ENCODE measurements at regions not wholly inside any gene's neighbourhood (a gene's known extent, or its start where the extent isn't known, plus 50 kb on each side); places are given as distances from the start of the nearest gene placed in this dataset.
"Not testable (repeated sequence)": the region's sequence is repeated elsewhere in the genome, so short reads cannot be mapped to it uniquely, and the experiment has no call there.

DNA sequence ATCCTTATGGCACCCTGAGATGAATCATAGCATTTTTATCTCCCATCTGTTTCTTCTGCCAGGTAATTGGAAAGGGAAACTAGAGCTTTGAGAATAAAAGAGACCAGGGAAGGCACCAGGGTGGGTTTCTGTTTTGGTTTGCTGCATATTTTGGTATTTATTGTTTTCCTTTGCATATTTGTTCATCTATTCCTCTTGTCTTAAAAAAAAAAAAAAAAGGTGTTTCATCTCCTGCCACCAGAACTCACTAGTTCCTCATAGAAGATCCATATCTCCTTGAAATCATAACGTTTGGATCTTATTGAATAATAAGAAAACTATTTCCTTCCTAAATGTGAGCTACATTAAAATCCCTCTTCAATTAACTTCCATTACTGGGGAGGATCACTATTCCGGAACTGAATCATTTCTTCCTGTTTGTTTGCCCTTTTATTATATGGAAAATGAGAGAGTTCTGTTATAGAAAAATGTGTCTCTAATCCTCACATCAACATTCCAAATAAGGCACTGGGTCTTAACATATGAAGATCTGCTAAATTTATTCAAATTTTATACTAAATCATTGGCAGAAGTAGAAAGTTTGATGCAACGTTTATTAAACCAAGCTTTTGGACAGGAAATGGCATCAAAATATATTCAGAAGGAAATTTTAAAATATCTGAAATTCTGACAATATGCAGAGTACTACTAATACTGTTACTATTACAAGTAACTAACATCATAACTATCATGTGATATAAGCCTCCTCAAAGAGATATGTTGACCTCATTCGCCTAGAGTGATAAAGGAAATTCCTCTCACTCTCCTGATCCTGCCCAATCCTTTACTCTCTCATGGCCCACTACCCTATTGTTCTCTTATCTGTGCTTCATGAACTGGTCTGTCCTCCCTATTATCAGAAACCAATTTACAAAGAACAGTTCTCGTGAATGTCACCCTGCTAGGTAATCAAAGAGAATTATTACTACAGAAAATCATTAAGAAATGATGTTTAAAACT, 229.4 kb upstream of the RSPO3 start:
- TF ChIP-seq MYC (IDR thresholded peaks at IDR 0.05; ENCODE audit: low read depth, low read length) (no peak), POLR2A (IDR thresholded peaks at IDR 0.05; ENCODE audit: extremely low read depth, insufficient read length) (no peak), MAX (IDR thresholded peaks at IDR 0.05; ENCODE audit: low read depth, low read length) (no peak)
- TF ChIP-seq, protein P1, sequence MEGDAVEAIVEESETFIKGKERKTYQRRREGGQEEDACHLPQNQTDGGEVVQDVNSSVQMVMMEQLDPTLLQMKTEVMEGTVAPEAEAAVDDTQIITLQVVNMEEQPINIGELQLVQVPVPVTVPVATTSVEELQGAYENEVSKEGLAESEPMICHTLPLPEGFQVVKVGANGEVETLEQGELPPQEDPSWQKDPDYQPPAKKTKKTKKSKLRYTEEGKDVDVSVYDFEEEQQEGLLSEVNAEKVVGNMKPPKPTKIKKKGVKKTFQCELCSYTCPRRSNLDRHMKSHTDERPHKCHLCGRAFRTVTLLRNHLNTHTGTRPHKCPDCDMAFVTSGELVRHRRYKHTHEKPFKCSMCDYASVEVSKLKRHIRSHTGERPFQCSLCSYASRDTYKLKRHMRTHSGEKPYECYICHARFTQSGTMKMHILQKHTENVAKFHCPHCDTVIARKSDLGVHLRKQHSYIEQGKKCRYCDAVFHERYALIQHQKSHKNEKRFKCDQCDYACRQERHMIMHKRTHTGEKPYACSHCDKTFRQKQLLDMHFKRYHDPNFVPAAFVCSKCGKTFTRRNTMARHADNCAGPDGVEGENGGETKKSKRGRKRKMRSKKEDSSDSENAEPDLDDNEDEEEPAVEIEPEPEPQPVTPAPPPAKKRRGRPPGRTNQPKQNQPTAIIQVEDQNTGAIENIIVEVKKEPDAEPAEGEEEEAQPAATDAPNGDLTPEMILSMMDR (IDR thresholded peaks at IDR 0.05; ENCODE audit: low read depth, low read length), result no peak
- DNase-seq (ENCODE audit: low read depth), result no peak
- H3K4me3 ChIP-seq (ENCODE audit: low read depth, low read length), result no peak overlapping the region

GRCh38 chr6:126890055-126890454, 228.4 kb upstream of the RSPO3 start:
- no peak overlapping the region for H3K4me3 ChIP-seq (ENCODE audit: low read depth, low read length)
- DNase-seq (ENCODE audit: low read depth), result no peak
- TF ChIP-seq POLR2A (IDR thresholded peaks at IDR 0.05; ENCODE audit: extremely low read depth, insufficient read length) (no peak), MYC (IDR thresholded peaks at IDR 0.05; ENCODE audit: low read depth, low read length) (no peak), MAX (IDR thresholded peaks at IDR 0.05; ENCODE audit: low read depth, low read length) (no peak)
- TF ChIP-seq, protein P1 (IDR thresholded peaks at IDR 0.05; ENCODE audit: low read depth, low read length), result no peak

DNA sequence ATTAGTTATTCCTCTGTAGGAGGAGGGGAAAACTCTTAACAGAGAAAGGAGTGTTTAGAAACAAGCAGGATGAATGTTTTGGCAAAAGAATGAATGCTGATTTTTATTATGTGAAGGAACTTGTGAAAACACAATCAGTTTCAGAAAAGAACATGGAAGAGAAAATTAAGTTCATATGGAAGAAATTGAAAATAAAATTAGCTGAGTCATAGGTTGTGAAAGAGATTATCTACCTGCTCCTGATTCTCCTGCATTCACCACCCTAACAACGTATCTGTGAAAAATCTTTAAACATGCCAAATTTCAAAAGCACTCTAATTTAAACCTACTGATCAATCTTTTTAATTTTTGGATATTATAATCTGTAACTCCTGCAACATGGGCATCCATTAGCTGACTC, 227.3 kb upstream of the RSPO3 start:
- TF ChIP-seq, protein P1 (IDR thresholded peaks at IDR 0.05; ENCODE audit: low read depth, low read length), result no peak
- no peak for TF ChIP-seq MAX (IDR thresholded peaks at IDR 0.05; ENCODE audit: low read depth, low read length)
- DNase-seq (ENCODE audit: low read depth), result no peak
- H3K4me3 ChIP-seq (ENCODE audit: low read depth, low read length), result no peak overlapping the region

DNA sequence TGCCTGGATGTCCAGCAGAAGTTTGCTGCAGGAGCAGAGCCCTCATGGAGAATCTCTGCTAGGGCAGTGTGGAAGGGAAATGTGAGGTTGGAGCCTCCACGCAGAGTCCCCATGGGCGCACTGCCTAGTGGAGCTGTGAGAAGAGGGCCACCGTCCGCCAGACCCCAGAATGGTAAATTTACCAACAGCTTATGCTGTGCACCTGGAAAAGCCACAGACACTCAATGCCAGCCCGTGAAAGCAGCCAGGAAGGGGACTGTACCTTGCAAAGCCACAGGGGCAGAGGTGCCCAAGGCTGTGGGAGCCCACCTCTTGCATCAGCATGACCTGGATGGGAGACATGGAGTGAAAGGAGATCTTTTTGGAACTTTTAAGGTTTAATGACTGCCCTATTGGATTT, 225.6 kb upstream of the RSPO3 start:
- DNase-seq (ENCODE audit: low read depth), result not testable (repeated sequence)

DNA sequence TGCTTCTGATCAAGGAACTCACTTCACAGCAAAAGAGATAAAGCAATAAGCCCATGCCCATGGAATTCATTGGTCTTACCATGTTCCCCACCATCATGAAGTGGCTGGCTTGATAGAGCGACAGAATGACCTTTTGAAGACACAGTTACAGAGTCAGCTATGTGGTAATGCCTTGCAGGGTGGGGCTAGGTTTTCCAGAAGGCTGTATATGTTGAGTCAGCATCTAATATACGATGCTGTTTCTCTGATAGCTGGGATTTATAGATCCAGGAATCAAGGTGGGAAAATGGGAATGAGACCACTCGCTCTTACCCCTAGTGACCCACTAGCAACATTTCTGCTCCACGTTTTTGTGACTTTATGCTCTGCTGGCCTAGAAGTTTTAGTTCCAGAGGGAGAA, 220.7 kb upstream of the RSPO3 start:
- no peak overlapping the region for H3K4me3 ChIP-seq (ENCODE audit: low read depth, low read length)
- no peak for TF ChIP-seq MAX (IDR thresholded peaks at IDR 0.05; ENCODE audit: low read depth, low read length)
- TF ChIP-seq POLR2A (IDR thresholded peaks at IDR 0.05; ENCODE audit: extremely low read depth, insufficient read length), result no peak
- no peak for TF ChIP-seq MYC (IDR thresholded peaks at IDR 0.05; ENCODE audit: low read depth, low read length)
- TF ChIP-seq, protein P1 (IDR thresholded peaks at IDR 0.05; ENCODE audit: low read depth, low read length), result no peak
- no peak for DNase-seq (ENCODE audit: low read depth)

More for the DNA sequence above, 225.6 kb upstream of the RSPO3 start:
- not testable (repeated sequence) for H3K4me3 ChIP-seq (ENCODE audit: low read depth, low read length)

DNA sequence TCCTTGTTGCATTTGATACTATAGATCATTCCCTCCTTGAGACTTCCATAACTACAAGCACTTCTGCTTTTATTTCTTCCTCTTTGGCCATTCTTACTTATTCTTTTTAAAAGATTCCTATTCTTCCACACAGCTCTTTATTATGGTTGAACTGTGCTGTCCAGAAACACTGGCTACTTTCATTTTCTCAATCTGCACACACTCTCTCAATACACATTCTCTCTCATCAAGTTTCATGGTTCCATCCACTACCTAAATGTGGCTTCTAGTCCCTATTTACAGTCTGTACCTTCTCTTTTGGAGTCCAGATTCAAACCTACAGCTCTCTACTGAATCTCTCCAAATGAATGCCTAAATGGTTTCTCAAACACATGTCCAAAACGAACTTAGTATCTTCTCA, 214.3 kb upstream of the RSPO3 start:
- no peak overlapping the region for H3K4me3 ChIP-seq (ENCODE audit: low read depth, low read length)
- no peak for DNase-seq (ENCODE audit: low read depth)
- TF ChIP-seq MYC (IDR thresholded peaks at IDR 0.05; ENCODE audit: low read depth, low read length) (no peak), MAX (IDR thresholded peaks at IDR 0.05; ENCODE audit: low read depth, low read length) (no peak), POLR2A (IDR thresholded peaks at IDR 0.05; ENCODE audit: extremely low read depth, insufficient read length) (no peak)
- TF ChIP-seq, protein P1 (IDR thresholded peaks at IDR 0.05; ENCODE audit: low read depth, low read length), result no peak

Data from NB4 (cell line).